ENCODE measurements at regions not wholly inside any gene's neighbourhood (a gene's known extent, or its start where the extent isn't known, plus 50 kb on each side); places are given as distances from the start of the nearest gene placed in this dataset.

DNA sequence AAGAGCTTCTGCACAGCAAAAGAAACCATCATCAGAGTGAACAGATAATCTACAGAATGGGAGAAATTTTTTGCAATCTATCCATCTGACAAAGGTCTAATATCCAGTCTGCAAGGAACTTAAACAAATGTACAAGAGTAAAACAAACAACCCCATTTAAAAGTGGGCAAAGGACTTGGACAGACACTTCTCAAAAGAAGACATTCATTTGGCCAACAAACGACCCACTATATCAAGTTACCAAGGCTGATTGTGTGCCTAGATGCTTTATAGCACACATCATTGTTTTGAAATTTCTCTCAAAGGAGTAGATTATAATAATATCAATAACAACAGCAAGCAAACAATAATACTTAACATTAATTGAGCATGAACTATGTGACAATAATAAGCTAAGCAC lies 117.1 kb downstream of the TFPI2 start:
- TF ChIP-seq CTCF (optimal IDR thresholded peaks at IDR 0.05 in 1 of 3, IDR thresholded peaks at IDR 0.05 in 1 of 3, conservative IDR thresholded peaks at IDR 0.05 in 1 of 3; ENCODE audit: extremely low read depth in 1 of 3, insufficient read depth in 2 of 3, low read length in 3 of 3) (no peak), EZH2 (IDR thresholded peaks at IDR 0.05; ENCODE audit: low read length) (no peak)

Measured in keratinocyte (primary cell).